Kidney epithelial cell (primary cell): ENCODE measurements at regions not wholly inside any gene's neighbourhood (a gene's known extent, or its start where the extent isn't known, plus 50 kb on each side); places are given as distances from the start of the nearest gene placed in this dataset.
"Not testable (repeated sequence)": the region's sequence is repeated elsewhere in the genome, so short reads cannot be mapped to it uniquely, and the experiment has no call there.

Source experiments
- DNase-seq: peaks from one replicate; pipeline ENCODE4 v3.0.0-alpha.2; 2010; ENCODE audit warnings: low read depth
- H3K27me3 ChIP-seq: 2 replicates; pipeline ENCODE4 v1.6.0; 2011; ENCODE audit warnings: low read length; ENCODE audit not compliant: control insufficient read depth, insufficient read depth
- H3K36me3 ChIP-seq: 2 replicates; pipeline ENCODE4 v1.5.1; 2011; ENCODE audit warnings: low read length; ENCODE audit not compliant: control insufficient read depth, insufficient read depth
- H3K4me3 ChIP-seq: 2 replicates; pipeline ENCODE4 v1.5.1; 2011; ENCODE audit warnings: low read depth, mild to moderate bottlenecking, control low read depth, low read length
- TF ChIP-seq, protein P1 (sequence below): IDR thresholded peaks from 2 replicates; pipeline ENCODE4 v1.5.1; 2011; ENCODE audit warnings: mild to moderate bottlenecking, moderate library complexity, low read length, control low read depth, inconsistent platforms; ENCODE audit not compliant: insufficient read depth, poor library complexity, severe bottlenecking

DNA sequence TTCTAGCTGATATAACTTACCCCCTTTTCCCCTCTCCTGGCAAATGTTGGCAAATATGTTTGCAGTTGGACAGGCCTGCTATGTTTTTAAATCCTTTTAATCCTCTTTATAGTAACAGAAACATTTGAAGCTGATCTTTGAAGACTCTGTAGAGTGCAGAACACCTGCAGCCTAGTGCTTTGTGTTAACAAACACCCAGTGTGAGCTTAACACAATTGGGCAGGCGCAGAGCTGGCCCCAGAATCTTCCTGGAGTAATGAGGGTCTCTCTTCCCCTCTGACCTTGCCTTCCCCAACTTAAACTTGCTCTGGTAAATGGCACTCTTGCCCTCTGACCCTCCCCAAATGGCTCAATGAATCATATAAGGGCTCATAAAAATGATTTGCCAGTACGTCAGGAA lies 247.9 kb upstream of the LYPLAL1 start:
- Histone ChIP-seq H3K27me3 (no peaks in the 10 kb centered on the region), H3K4me3 (no peak overlapping the region), H3K36me3 (no peaks in the 10 kb centered on the region)
- DNase-seq = no peak
- TF ChIP-seq, protein P1, sequence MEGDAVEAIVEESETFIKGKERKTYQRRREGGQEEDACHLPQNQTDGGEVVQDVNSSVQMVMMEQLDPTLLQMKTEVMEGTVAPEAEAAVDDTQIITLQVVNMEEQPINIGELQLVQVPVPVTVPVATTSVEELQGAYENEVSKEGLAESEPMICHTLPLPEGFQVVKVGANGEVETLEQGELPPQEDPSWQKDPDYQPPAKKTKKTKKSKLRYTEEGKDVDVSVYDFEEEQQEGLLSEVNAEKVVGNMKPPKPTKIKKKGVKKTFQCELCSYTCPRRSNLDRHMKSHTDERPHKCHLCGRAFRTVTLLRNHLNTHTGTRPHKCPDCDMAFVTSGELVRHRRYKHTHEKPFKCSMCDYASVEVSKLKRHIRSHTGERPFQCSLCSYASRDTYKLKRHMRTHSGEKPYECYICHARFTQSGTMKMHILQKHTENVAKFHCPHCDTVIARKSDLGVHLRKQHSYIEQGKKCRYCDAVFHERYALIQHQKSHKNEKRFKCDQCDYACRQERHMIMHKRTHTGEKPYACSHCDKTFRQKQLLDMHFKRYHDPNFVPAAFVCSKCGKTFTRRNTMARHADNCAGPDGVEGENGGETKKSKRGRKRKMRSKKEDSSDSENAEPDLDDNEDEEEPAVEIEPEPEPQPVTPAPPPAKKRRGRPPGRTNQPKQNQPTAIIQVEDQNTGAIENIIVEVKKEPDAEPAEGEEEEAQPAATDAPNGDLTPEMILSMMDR = no peak

DNA sequence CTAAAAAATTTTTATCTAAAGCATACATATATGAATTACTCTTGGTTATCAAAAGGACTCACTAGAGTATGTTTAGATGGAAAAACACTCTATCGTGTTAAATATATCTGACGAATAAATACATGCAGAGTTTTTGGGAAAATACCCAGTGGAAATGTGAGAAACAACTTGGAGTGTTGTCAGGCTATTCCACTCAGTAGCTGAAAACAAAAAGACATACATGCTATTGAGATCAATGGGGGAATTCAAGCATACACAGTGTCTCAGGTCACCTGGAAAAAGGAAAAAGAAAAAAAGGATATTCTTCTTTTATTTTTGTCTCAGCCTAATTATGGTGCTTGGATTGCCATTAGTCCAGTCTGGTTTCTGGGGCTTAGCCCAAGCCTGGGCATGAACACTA lies 247.0 kb upstream of the LYPLAL1 start:
- Histone ChIP-seq H3K27me3 (no peaks in the 10 kb centered on the region), H3K4me3 (no peak overlapping the region), H3K36me3 (no peaks in the 10 kb centered on the region)
- DNase-seq = no peak
- TF ChIP-seq, protein P1 = no peak

DNA sequence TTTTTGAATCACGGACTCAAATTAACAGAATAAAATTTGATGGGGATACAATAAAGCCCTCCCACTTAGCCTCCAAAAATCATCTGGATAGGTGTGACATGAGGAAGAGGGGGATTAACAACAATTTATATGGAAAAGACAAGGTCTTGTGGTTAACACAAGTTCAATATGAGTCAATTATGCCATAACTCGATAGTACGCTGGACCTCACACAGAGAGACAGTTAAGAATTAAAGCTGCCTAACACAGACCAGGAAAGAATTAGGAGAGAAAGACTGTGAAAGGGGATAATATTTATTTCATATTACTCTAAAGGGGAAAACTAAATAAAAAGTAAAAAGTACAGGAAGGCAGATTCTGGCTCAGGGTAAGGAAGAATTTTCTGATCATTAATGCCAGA lies 243.7 kb upstream of the LYPLAL1 start:
- H3K4me3 ChIP-seq = no peak overlapping the region
- TF ChIP-seq, protein P1 = no peak
- no peak for DNase-seq
- no peaks in the 10 kb centered on the region for H3K27me3 ChIP-seq
- H3K36me3 ChIP-seq = no peaks in the 10 kb centered on the region

DNA sequence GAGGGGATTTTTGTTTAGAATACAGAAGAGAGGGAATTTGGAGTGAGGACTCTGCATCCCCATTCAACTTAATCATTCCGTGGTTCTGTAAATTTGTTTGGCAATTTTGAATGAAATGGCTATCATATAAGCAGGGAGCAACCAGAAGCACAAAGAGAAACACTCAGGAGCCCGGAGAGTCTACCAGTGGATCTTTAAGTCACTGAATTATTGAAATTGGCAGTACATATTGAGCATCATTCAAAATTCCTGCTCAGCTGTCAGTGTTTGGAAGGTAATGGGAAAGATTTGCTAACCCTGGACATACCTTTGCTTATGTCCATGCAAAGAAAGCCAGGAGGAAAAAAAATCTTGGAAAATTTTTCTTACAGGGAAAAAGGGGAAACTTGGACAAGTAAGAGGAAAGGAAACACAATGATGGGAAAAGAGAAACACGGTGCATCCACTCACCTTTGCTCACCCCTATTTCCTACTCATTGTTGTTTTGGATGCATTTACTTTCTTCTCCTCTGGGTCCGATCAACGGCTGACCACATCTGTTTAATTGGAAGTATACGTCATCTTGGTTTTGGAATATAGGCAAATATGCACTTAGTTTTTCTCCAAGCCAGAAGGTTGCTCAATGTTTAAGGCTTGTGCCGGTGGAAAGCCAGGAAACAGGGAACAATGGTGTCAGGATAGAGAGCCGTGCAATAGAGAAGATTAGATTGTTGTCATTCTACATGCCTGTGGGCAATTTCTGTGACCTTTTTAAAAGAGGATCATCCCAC lies 243.0 kb upstream of the LYPLAL1 start:
- no peaks in the 10 kb centered on the region for H3K36me3 ChIP-seq
- no peak overlapping the region for H3K4me3 ChIP-seq
- TF ChIP-seq, protein P1 = no peak
- H3K27me3 ChIP-seq = no peaks in the 10 kb centered on the region
- DNase-seq = no peak

DNA sequence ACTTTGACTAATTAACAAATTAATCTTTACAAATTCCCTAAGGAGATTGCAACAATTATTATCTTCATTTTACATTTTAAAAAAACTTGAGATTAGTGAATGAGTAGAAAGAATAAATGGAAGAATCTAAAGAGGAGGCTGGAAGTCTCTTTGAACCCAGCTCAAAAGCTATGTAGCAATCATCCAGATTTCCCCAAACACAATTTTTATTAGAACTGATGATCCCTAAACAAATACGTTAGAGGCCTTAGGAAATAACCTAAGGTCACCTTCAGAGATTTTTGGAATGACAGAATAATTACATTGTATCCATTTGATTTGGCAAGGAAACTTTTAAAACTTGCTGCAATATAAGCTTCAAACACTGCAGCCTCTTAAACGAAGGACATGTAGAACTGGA lies 242.4 kb upstream of the LYPLAL1 start:
- Histone ChIP-seq H3K36me3 (no peaks in the 10 kb centered on the region), H3K27me3 (no peaks in the 10 kb centered on the region), H3K4me3 (no peak overlapping the region)
- no peak for DNase-seq
- TF ChIP-seq, protein P1 = no peak

DNA sequence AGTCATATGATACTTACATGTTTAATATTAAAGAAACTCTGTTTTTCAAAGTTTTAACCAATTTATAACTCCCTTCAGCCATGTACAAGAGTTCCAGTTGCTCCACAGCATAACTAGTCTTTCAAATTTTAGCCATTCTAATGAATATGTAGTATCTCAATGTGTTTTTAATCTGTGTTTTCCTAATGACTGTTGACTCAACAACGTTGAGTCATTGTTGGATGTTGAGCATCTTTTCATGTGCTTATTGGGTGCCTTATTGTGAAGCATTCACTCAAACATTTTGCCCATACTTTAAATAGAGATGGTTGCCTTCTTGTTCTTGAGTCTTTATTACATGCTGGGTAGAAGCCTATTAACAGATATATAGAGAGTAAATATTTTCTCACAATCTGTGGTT lies 240.2 kb upstream of the LYPLAL1 start:
- no peak for DNase-seq
- no peaks in the 10 kb centered on the region for H3K36me3 ChIP-seq
- H3K4me3 ChIP-seq = no peak overlapping the region
- H3K27me3 ChIP-seq = no peaks in the 10 kb centered on the region
- TF ChIP-seq, protein P1 = no peak

DNA sequence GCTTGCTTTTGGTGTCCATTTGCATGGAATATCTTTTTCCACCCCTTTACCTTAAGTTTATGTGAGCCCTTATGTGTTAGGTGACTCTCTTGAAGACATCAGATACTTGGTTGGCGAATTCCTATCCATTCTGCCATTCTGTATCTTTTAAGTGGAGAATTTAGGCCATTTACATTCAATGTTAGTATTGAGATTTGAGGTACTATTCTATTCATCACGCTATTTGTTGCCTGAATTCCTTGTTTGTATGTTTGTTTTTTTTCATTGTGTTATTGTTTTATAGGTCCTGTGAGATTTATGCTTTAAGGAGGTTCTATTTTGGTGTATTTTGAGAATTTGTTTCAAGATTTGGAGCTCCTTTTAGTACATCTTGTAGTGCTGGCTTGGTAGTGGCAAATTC lies 238.3 kb upstream of the LYPLAL1 start:
- not testable (repeated sequence) for DNase-seq, H3K27me3 ChIP-seq, H3K4me3 ChIP-seq, H3K36me3 ChIP-seq
